ENCODE measurements at regions not wholly inside any gene's neighbourhood (a gene's known extent, or its start where the extent isn't known, plus 50 kb on each side); places are given as distances from the start of the nearest gene placed in this dataset.
"Not testable (repeated sequence)": the region's sequence is repeated elsewhere in the genome, so short reads cannot be mapped to it uniquely, and the experiment has no call there.

DNA sequence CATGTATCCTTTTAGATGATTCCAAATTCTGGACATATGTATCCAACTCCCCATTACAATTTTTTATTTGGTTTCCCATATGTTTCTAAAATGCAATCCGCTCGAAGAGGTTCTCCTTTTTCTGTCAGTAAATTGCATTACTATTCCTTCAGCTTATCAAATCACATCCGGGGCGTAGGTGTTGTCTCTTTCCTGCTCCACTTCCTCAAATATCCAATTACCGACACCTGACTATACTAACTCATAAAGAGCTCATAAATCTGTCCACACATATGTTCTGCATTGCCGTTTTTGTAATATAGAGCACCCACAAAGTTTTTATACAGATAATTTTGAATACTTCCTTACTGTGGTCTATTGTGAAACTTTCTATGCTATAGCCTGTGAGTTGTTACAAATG lies 63.1 kb upstream of the HSFY2 start:
- TF ChIP-seq POLR2A, POLR2AphosphoS5 (IDR thresholded peaks at IDR 0.05): not testable (repeated sequence)
- TF ChIP-seq, protein P1, sequence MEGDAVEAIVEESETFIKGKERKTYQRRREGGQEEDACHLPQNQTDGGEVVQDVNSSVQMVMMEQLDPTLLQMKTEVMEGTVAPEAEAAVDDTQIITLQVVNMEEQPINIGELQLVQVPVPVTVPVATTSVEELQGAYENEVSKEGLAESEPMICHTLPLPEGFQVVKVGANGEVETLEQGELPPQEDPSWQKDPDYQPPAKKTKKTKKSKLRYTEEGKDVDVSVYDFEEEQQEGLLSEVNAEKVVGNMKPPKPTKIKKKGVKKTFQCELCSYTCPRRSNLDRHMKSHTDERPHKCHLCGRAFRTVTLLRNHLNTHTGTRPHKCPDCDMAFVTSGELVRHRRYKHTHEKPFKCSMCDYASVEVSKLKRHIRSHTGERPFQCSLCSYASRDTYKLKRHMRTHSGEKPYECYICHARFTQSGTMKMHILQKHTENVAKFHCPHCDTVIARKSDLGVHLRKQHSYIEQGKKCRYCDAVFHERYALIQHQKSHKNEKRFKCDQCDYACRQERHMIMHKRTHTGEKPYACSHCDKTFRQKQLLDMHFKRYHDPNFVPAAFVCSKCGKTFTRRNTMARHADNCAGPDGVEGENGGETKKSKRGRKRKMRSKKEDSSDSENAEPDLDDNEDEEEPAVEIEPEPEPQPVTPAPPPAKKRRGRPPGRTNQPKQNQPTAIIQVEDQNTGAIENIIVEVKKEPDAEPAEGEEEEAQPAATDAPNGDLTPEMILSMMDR (IDR thresholded peaks at IDR 0.05), result not testable (repeated sequence)
